ENCODE measurements at regions not wholly inside any gene's neighbourhood (a gene's known extent, or its start where the extent isn't known, plus 50 kb on each side); places are given as distances from the start of the nearest gene placed in this dataset.
"Not testable (repeated sequence)": the region's sequence is repeated elsewhere in the genome, so short reads cannot be mapped to it uniquely, and the experiment has no call there.

DNA sequence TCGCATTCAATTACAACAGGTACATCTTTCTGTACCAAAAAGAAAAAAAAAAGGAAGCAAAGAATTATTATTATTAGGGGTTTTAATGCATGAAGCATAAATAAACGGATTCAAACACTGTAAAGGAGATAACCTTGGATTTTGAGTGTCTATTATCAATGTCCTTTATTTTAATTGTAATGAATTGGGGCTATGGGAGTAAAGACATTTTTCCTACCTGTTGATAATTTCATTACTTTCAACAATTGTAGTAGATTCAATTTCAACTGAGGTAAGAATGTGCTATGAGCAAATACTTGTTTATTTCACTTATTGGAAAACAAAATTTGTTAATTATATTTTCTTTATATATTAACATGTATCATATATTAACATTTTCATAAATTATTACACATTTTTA lies 855.6 kb downstream of the KCNJ2 start:
- no peak for DNase-seq (ENCODE audit: low spot score)

DNA sequence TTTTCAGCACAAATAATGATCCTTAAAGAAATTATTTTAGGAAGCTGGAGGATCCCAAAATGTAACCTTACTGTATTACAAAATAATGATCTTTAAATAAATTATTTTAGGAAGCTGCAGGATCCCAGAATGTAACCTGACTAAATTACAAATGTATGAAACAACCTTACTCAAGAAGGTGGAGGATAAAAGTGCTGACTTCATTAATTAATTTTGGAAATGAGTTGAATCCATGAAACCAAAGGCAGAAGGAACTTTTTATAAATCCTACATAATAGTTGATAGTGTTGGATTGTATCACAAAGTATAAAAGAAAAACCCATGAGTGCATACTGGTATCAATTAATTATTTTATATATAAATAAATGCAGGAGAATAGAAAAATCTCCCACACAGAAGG lies 859.9 kb downstream of the KCNJ2 start:
- no peak for DNase-seq (ENCODE audit: low spot score)

DNA sequence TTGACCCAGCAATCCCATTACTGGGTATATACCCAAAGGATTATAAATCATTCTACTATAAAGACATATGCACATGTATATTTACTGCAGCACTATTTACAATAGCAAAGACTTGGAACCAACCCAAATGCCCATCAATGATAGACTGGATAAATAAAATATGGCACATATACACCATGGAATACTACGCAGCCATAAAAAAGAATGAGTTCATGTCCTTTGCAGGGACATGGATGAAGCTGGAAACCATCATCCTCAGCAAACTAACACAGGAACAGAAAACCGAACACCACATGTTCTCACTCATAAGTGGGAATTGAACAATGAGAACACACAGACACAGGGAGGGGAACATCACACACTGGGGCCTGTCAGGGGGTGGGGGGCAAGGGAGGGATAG lies 862.0 kb downstream of the KCNJ2 start:
- not testable (repeated sequence) for DNase-seq (ENCODE audit: low spot score)

DNA sequence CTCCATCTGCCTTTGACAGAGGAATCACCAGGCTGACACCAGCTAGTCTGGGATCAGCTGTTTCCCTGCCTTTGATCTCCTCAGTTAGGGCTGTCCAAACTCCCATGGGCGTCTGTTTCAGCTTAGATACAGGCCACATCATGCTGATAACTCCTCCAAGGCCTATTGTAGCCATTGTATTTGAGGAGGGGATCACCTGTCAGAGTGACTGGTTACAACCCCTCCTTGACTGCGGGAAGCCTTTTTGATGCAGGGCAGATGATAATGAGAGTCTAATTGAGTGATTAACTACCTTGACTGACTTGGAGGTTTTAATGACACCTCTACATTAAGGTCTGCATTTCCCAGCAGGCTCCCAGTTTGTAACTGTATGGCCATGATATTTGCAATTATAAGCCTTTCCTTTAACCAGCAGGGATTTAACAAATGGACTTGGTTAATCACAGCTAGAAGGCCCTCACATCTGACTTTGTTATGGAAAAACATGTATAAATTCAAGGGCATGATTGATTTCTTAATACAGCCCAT lies 863.5 kb downstream of the KCNJ2 start:
- no peak for DNase-seq (ENCODE audit: low spot score)

DNA sequence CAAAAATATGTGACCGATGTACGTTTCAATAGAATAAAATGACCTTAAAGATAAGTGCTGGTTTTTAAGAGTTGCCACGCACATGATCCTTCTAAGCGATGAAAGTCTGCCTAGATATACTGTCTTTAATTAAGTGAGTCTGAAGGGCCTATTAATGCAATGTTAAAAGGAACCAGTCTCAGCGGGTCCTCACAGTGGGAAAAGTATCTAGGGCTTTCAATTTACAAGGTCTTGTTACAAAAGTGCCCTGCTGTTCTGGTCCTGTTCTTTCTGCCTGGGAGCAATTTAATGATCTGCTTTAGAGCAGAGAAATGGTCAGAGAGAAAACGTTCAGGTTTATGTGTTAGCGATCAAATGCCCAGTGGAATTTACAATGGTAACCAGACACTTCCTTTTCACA lies 864.0 kb downstream of the KCNJ2 start:
- no peak for DNase-seq (ENCODE audit: low spot score)

DNA sequence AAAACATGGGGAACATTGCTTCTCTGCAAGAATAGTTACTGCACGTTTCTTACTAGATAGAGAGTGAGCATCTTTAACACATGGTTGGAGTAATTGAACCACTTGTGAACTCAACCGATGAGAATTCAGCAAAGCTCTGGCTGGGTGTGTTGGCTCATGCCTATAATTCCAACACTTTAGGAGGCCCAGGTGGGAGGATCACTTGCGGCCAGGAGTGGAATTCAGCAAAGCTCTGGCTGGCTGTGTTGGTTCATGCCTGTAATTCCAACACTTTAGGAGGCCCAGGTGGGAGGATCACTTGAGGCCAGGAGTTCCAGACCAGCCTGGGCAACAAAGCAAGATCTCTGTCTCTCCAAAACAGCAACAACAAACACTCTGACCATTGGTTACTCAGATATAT lies 865.9 kb downstream of the KCNJ2 start:
- DNase-seq (ENCODE audit: low spot score), result no peak

DNA sequence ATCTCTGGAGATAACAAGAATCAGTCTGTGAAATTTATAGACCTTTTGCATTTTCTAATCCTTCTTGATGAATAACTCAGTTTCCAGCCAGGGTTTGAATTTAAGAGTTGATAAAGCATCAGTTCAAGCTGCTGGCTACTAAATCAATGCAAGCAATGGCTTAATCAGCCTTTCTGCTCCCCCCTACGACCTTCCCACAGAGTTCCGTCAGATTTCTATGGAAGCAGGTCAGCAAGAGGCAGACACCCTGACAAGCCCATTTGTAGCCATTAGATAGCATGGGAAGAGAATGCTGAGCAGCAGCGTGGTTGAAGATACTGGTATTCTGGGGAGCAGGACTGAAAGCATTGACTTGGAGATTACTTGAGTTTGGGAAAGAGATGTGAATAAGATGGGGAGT lies 868.1 kb downstream of the KCNJ2 start:
- no peak for DNase-seq (ENCODE audit: low spot score)

DNA sequence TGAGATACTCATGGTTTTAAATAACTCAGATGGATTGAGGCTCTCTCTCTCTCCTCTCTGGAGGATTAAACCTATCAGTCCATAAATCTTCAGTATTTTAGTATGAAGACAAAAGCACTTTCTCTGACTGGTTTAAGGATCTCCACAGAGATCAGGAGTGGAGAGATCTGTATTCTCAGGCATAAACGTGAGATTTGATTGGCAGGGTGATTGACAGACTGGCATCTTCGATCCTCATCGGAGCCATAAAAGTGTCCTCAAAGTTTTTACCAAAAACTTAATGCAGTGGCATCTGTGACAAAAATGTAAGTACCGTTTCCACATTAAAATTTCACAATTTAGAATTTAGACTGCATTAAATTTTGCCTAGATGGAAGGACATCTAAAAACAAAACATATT lies 870.1 kb downstream of the KCNJ2 start:
- no peak for DNase-seq (ENCODE audit: low spot score)

DNA sequence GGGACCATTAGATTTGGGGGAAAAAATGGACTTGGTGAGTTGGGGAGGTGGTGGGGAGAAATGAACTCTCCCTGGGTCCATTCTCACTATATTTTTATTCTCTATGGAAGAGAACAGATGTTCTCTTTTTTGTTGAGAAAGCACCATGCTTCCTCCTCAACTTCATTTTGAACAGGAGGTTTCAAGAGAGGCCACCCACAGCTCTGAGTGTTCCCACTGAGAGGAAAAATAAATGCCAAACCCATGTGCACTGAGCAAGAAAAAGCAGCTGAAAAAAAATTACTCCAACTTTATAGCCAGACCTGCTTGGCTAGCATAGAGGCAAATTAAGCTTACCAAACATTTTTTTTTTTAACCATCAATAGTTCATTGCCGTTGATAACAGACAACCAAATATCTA lies 883.6 kb downstream of the KCNJ2 start:
- no peak for DNase-seq (ENCODE audit: low spot score)

DNA sequence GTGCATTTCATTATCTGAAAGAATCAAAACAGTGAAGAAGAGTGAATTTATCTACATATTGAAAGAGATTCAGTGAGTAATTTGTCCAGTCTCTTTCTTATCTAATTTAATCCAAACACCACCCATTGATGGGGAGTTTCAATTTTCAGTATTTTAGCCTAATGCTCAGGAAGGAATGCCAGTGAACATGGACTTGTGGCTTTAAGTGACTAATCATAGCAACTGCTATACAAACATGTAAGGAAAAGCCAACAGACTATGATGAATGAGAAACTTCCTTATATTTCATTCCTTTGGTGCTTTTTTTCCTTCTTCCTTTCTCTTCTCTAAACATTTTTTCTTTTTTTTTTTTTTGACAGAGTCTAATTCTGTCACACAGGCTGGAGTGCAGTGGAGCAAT lies 885.8 kb downstream of the KCNJ2 start:
- DNase-seq (ENCODE audit: low spot score), result no peak

DNA sequence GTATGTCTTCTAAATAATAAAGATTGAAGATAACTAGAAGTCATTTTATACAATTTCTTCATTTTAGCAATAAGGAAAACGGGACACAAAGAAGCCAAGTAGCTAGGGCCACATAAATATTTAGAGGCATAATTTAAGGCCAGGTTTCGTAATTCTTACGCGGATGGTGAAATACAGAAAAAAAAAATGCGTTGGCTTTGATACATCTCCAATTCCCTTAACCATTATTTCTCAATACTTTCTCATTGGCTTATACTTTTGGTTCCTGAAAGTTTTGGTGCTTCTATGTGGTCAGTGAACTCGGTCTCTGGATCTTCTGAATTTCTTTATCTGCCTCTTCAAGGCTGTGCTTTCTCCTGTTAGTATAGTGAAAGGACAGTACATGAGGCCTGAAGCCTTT lies 888.1 kb downstream of the KCNJ2 start:
- DNase-seq (ENCODE audit: low spot score), result no peak

DNA sequence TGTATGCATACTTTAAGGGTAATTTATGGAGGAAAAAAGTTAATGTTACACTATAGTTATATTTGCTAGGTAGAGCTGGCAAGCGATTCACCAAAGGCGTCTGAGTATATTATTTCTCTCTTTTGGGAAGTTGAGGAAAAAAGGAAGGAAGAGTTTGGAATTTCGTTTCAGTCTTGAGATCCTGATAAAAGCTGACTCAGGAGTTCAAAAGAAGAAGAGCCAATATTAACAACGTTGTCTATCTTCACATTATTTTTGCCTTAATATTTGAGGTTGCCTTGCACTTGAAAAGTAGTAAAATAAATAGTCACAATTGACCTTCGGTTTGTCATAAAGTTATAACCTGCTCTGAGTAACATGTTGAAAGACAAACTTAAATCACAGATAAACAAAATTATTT lies 888.6 kb downstream of the KCNJ2 start:
- no peak for DNase-seq (ENCODE audit: low spot score)

DNA sequence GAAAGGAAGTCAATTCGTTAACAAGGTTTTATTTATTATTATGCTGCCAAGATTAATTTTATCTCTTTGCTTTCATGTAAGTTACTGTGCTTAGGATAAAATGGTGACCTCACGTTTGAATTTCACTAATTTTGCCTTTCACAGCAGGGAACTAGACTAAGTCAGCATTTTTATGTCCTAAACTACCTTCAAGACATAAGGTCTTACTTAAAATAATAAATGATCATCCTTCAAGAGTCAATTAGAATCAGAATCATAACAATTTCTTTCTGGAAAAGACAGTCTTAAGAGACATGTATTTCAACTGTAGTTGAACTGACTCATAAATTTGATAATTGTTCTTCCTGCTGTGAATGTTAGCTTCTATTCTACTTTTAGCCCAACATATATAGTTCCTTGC lies 893.8 kb downstream of the KCNJ2 start:
- DNase-seq (ENCODE audit: low spot score), result no peak

DNA sequence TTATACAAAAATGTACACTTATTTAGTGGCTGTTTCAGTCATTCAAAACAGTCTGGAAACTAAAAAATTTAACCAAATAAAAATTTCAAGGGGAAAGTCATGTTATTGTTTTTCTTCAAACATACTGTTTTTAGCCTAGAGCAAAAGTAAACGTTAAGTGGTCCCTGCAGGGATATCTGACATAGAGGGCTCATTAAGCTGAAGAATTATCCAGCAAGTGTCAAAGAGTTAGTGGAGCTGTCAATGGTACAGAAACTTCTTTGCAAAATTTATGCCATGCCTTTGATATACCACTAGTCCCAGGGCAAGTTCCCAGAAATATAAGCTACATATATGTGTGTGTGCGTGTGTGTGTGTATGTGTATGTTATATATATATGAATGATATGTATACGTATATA lies 894.2 kb downstream of the KCNJ2 start:
- DNase-seq (ENCODE audit: low spot score), result no peak

DNA sequence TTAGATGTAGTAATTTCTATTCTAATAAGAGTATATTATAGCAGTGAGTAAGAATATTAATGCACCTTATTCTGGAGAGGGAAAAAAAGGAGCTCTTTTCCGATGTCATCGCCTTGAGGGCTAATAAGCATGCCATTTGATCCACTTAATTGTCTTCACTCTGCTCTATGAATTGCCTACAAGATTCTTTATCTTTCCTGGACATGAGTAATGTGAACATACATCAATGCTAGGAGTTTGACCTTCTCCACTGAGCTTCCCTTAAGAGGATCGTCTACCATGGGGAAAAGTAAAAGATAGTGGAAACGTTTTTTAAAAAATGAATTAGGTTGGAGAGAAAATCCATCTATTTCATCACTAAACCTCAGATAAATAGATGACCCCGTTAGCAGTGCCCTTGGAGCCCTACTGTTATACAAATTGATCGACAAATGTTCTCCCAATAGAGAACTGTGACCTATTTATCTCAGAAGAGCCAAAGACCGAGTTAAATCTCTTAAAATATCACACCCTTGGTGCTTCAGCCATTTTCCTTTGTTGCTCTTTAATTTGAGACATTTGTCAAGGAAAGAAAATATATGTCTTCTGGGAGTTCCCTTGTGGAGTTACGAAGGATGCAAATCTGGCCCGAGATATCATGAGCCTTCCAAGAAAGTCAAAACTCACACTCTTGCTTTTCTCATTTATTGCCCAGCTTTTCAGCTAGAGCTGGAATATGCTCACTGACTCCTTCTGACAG lies 898.5 kb downstream of the KCNJ2 start:
- DNase-seq (ENCODE audit: low spot score), result no peak

DNA sequence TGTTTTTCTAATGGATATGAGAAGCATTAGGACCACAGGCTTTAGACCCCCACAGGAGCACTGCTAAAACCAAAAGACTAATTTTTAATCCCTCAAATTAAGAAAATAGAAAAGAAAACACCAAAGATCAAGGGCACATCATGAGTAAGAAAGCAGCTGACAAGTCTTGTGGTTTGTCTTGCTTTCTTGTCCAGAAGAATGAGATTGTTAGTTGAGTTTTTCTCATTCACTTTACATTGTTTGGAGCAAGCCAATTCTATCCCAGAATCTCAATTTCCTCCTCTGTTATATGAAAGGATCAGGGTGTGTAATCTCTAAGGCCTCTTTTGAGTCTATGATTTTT lies 899.0 kb downstream of the KCNJ2 start:
- DNase-seq (ENCODE audit: low spot score), result no peak

DNA sequence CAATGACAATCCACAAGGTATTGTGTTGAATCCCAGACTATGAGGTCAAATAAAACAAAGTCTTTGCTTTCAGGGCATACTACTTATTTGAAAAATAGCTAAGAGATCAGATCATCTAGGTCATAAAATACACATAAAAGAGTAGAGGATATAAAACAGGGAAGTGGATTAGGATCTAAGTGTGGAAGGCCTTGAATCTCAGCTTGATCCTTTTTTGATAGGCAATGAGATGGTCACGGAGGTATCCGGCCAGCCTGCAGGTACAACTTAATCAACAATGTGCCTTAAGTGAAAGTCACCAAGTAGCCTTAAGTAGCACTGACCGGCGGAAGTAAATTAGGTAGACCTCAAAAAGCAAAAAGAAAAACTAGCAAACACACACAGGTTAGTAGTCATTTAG lies 901.7 kb downstream of the KCNJ2 start:
- no peak for DNase-seq (ENCODE audit: low spot score)

DNA sequence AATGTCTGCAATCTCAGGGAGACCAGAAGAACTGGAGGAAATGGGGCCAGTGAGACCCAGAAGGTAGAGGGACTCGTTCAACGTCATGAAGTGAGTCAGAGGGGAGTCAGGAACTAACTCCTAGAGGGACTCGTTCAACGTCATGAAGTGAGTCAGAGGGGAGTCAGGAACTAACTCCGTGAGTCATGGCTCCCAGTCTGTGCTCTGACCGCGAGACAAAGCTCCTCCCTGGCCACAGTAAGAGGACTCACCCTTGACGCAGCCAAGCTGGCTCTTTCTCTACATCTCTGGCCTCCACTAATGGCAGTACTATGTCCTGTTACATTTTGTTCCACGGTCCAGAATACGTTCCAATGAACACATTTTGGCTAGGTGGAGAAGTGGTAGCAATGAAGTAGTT lies 902.5 kb downstream of the KCNJ2 start:
- no peak for DNase-seq (ENCODE audit: low spot score)

DNA sequence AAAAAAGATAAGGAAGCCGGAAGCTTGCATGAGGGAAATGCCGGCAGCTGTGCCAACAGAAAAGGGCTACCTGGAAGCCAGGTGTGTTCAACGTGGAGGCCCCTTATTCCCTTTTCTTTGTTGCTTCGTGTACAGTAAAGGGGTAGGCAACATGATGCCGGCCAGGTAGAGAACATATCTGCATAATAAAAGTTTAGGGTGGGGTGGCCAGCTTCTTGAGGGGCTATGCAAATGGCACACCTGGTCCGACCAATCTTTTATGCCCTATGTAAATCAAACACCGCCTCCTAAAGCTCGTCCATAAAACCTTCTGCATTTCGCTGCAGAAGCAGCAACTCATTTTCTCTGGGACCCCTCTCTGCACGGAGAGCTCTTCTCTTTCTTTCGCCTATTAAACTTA lies 911.6 kb downstream of the KCNJ2 start:
- no peak for DNase-seq (ENCODE audit: low spot score)

DNA sequence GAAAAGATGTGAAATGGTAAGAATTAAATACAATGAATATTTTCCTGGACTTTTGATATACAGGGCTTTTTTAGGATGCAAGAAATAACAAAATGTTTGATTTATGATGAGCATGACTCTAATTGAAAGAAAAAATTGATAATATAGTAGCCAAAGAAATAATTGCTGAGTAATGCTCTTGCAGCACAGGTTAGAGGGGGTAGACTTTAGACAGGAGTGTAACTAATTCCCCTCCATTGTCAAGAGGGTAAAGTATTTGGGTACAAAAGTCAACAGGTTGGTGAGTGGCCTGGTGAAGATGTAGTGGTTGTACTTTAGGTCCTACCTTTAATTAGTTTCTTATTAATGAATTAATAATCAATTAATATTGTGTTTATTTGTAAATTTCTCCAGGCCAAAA lies 912.3 kb downstream of the KCNJ2 start:
- DNase-seq (ENCODE audit: low spot score), result no peak

DNA sequence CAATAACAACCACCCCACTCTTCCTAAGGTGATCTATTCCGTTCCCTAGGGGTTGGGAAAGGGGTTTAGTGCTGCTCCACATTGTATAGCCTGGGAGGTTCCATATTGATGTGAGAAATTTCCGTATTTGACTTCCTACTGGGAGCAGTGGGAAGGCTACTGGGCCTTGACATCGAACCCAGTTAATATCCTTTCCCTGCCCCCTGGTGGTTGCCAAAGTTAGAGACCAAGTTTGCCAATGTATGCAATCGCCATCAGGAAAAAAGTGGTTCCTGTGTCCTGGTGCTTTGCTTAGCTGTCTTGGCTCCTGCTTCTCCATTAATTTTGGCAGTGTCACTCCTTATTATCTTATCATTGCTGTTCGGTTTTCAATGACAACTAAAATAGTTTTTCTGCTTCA lies 914.9 kb downstream of the KCNJ2 start:
- DNase-seq (ENCODE audit: low spot score), result no peak

DNA sequence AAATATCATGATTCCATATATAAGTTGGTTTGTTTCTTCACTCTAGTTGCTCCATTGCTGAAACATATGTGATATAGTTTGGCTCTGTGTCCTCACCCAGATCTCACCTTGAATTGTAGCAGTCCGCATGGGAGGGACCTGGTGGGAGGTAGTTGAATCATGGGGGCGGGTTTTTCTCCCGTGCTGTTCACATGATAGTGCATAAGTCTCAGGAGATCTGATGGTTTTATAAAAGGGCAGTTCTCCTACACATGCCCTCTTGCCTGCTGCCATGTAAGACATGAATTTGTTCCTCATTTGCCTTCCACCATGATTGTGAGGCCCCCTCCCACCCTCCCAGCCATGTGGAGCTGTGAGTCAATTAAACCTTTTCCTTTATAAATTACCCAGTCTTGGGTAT lies 915.5 kb downstream of the KCNJ2 start:
- DNase-seq (ENCODE audit: low spot score), result no peak

DNA sequence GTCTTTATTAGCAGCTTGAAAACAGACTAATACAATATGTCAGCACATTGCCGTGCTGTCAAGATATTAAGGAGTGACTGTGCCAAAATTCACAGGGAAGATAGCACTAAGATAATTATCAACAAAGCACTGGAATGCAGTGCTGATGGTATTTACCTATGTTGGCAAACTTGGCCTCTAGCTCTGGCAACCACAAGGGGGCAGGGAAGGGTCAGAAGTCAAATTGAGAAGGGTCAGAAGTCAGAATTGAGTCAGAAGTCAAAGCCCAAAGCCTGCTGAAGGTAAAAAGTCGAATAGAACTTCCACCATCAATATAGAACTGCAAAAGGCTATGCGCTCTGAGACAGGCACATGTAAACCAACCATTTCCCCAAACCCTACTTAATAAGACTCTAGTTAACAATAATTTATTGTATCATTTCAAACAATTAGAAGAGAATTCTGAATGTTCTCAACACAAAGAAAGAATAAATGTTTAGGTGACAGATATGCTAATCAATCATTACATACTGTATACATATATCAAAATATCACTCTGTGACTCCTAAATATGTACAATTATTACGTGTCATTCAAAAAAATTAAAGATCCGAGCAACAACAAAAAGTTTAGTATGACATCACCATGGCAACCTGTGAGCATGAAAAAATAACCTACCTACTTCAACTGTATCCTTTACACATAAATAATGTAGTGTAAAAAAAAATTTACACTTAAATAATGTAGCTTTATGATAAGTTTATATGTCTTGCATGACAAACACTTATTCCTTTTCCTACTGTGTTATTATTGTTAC lies 916.1 kb downstream of the KCNJ2 start:
- no peak for DNase-seq (ENCODE audit: low spot score)

DNA sequence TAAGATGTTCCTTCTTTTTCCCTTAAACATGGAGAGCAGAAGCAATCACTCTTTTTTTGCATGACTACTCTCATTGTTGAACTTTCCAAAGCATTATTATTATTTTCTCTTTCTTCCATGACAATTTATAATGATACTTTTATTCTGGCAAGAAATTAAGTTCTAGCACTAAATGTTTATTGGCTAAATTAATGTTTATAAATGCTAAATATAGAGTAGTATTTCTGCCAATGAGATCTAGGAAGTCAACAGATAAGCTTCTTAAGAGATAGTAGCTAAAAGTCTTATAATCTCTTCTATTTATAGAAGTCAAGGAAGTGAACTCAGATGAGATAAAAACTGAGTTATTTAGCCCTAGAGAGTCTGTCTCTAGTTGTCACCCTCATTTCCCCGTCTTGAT lies 920.1 kb downstream of the KCNJ2 start:
- no peak for DNase-seq (ENCODE audit: low spot score)
